SIG-M5 treated with dmso at 0.1 percent for 504 hours (cell line): ENCODE measurements at regions not wholly inside any gene's neighbourhood (a gene's known extent, or its start where the extent isn't known, plus 50 kb on each side); places are given as distances from the start of the nearest gene placed in this dataset.
"Not testable (repeated sequence)": the region's sequence is repeated elsewhere in the genome, so short reads cannot be mapped to it uniquely, and the experiment has no call there.

Source experiments
- DNase-seq: peaks from one replicate; lab custom pipeline; 2025; ENCODE audit not compliant: unreplicated experiment; lab: John Stamatoyannopoulos, UW

GRCh38 chr12:62028536-62028935, 231.7 kb upstream of the USP15 start:
- DNase-seq = no peak

- DNase-seq = no peak
Measured at GRCh38 chr12:62032870-62033269, 227.3 kb upstream of the USP15 start.

GRCh38 chr12:62044450-62045135, 215.6 kb upstream of the USP15 start:
- DNase-seq = no peak

- no peak for DNase-seq
Measured at GRCh38 chr12:62045211-62045610, 215.0 kb upstream of the USP15 start.

- no peak for DNase-seq
Measured at GRCh38 chr12:62050785-62051184, 209.4 kb upstream of the USP15 start.

- no peak for DNase-seq
Measured at GRCh38 chr12:62069976-62070375, 190.2 kb upstream of the USP15 start.

- DNase-seq = not testable (repeated sequence)
Measured at GRCh38 chr12:62073236-62073635, 187.0 kb upstream of the USP15 start.

GRCh38 chr12:62075870-62076269, 184.3 kb upstream of the USP15 start:
- DNase-seq = peak; percentile 5

GRCh38 chr12:62078020-62078419, 182.2 kb upstream of the USP15 start:
- no peak for DNase-seq

GRCh38 chr12:62082448-62082847, 177.8 kb upstream of the USP15 start:
- no peak for DNase-seq

GRCh38 chr12:62098132-62098531, 162.1 kb upstream of the USP15 start:
- DNase-seq = no peak

GRCh38 chr12:62103748-62104147, 156.5 kb upstream of the USP15 start:
- DNase-seq = no peak

- no peak for DNase-seq
Measured at GRCh38 chr12:62106547-62107185, 153.5 kb upstream of the USP15 start.

- DNase-seq = no peak
Measured at GRCh38 chr12:62113366-62114011, 146.7 kb upstream of the USP15 start.

GRCh38 chr12:62116986-62117385, 143.2 kb upstream of the USP15 start:
- DNase-seq = no peak

GRCh38 chr12:62123721-62124203, 136.4 kb upstream of the USP15 start:
- peak; percentile 63 for DNase-seq

- no peak for DNase-seq
Measured at GRCh38 chr12:62127516-62127915, 132.7 kb upstream of the USP15 start.

GRCh38 chr12:62128175-62128975, 131.8 kb upstream of the USP15 start:
- DNase-seq = no peak

- no peak for DNase-seq
Measured at GRCh38 chr12:62129291-62129690, 130.9 kb upstream of the USP15 start.

GRCh38 chr12:62130402-62130801, 129.8 kb upstream of the USP15 start:
- DNase-seq = no peak

GRCh38 chr12:62130834-62131552, 129.2 kb upstream of the USP15 start:
- DNase-seq = no peak
